WTC11 (cell line): ENCODE measurements at regions not wholly inside any gene's neighbourhood (a gene's known extent, or its start where the extent isn't known, plus 50 kb on each side); places are given as distances from the start of the nearest gene placed in this dataset.

Experiments used
- CTCF ChIP-seq: fragments of 200-600 bp; IDR thresholded peaks from 2 replicates; pipeline ENCODE4 v1.8.0; 2022; ENCODE audit warnings: antibody characterized with exemption
- E2F4 ChIP-seq: sonication (generic); formaldehyde crosslinking; IDR thresholded peaks from 2 replicates; pipeline ENCODE4 v1.8.1; 2022; ENCODE audit warnings: low read depth, mild to moderate bottlenecking, moderate library complexity, missing genetic modification reagents, borderline replicate concordance
- ESRRA ChIP-seq: sonication (generic); formaldehyde crosslinking; IDR thresholded peaks from 2 replicates; pipeline ENCODE4 v1.8.1; 2022; ENCODE audit warnings: mild to moderate bottlenecking, missing genetic modification reagents, borderline replicate concordance
- IRF1 ChIP-seq: sonication (generic); formaldehyde crosslinking; IDR thresholded peaks from 2 replicates; pipeline ENCODE4 v1.8.0; 2023; ENCODE audit warnings: missing genetic modification reagents
- NFYB ChIP-seq: sonication (generic); formaldehyde crosslinking; conservative IDR thresholded peaks from 2 replicates; pipeline ENCODE4 v1.8.0; 2022; ENCODE audit warnings: low read depth, missing genetic modification reagents
- NR3C1 ChIP-seq: sonication (generic); formaldehyde crosslinking; conservative IDR thresholded peaks from 2 replicates; pipeline ENCODE4 v1.8.1; 2023; ENCODE audit warnings: low read depth, mild to moderate bottlenecking, missing genetic modification reagents
- USF2 ChIP-seq: sonication (generic); formaldehyde crosslinking; IDR thresholded peaks from 2 replicates; pipeline ENCODE4 v1.8.1; 2023; ENCODE audit warnings: mild to moderate bottlenecking, missing genetic modification reagents, moderate library complexity
- ZNF121 ChIP-seq: sonication (generic); formaldehyde crosslinking; IDR thresholded peaks from 2 replicates; pipeline ENCODE4 v1.8.0; 2023; ENCODE audit warnings: missing genetic modification reagents
- ZNF532 ChIP-seq: fragments of 250-450 bp; sonication (Bioruptor Pico); IDR thresholded peaks from 2 replicates; pipeline ENCODE4 v1.9.0; 2021; ENCODE audit warnings: mild to moderate bottlenecking, borderline replicate concordance

- TF ChIP-seq CTCF = no peak
- TF ChIP-seq ZNF532 = no peak
- no peak for TF ChIP-seq NR3C1 (CRISPR knock-in tag)
- no peak for TF ChIP-seq USF2
- no peak for TF ChIP-seq ESRRA
- no peak for TF ChIP-seq E2F4 (CRISPR knock-in tag)
- no peak for TF ChIP-seq NFYB (CRISPR knock-in tag)
- TF ChIP-seq ZNF121 (CRISPR knock-in tag) = no peak
- TF ChIP-seq IRF1 = no peak
These were observed 320.5 kb upstream of the UMPS start for GRCh38 chr3:124409650-124410275.
